ENCODE measurements at regions not wholly inside any gene's neighbourhood (a gene's known extent, or its start where the extent isn't known, plus 50 kb on each side); places are given as distances from the start of the nearest gene placed in this dataset.

GRCh38 chr7:155203059-155203881, 94.4 kb upstream of the INSIG1 start:
- DNase-seq: no peak

GRCh38 chr7:155203882-155204691, 93.6 kb upstream of the INSIG1 start:
- DNase-seq: no peak

- no peak for DNase-seq
These were observed 92.8 kb upstream of the INSIG1 start for GRCh38 chr7:155204744-155205367.

GRCh38 chr7:155205368-155206317, 92.0 kb upstream of the INSIG1 start:
- DNase-seq: peak; percentile 87 to 95

- peak; percentile 57 to 83 for DNase-seq
These were observed 91.2 kb upstream of the INSIG1 start for GRCh38 chr7:155206318-155207020.

- no peak for DNase-seq
These were observed 90.2 kb upstream of the INSIG1 start for GRCh38 chr7:155207326-155208002.

- DNase-seq: no peak
These were observed 88.8 kb upstream of the INSIG1 start for GRCh38 chr7:155208681-155209477.

GRCh38 chr7:155209478-155210319, 88.0 kb upstream of the INSIG1 start:
- no peak for DNase-seq

GRCh38 chr7:155210356-155210755, 87.3 kb upstream of the INSIG1 start:
- no peak for DNase-seq

- DNase-seq: no peak
These were observed 86.5 kb upstream of the INSIG1 start for GRCh38 chr7:155211173-155211572.

GRCh38 chr7:155211761-155212160, 85.9 kb upstream of the INSIG1 start:
- DNase-seq: no peak

- DNase-seq: no peak
These were observed 85.2 kb upstream of the INSIG1 start for GRCh38 chr7:155212301-155213015.

GRCh38 chr7:155213385-155213784, 84.3 kb upstream of the INSIG1 start:
- no peak for DNase-seq

- no peak for DNase-seq
These were observed 83.5 kb upstream of the INSIG1 start for GRCh38 chr7:155213955-155214740.

GRCh38 chr7:155215576-155216325, 81.9 kb upstream of the INSIG1 start:
- no peak for DNase-seq

- DNase-seq: no peak
These were observed 81.0 kb upstream of the INSIG1 start for GRCh38 chr7:155216475-155217272.
